ENCODE measurements at regions not wholly inside any gene's neighbourhood (a gene's known extent, or its start where the extent isn't known, plus 50 kb on each side); places are given as distances from the start of the nearest gene placed in this dataset.

DNA sequence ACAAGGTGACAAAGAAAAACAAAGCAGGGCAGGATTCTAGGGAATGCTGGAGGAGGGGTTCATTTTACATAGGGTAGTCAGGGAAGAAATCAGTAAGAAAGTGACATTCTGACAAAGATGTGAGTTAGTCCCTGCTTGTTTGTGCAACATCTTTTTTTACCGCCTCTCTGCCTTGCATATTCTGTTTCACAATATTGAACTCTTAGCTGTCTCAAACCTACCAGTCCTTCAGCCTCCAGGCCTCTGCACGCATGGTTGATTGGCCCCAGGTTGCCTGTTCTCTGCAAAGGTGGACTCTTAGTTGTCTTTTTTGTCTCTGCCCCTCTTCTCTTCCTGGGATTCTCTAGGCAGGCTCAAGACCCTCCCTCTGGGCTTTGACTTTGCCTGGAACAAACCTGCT lies 152.2 kb upstream of the RUNX1 start:
- H3K27ac ChIP-seq (ENCODE audit: low read length): no peak overlapping the region

DNA sequence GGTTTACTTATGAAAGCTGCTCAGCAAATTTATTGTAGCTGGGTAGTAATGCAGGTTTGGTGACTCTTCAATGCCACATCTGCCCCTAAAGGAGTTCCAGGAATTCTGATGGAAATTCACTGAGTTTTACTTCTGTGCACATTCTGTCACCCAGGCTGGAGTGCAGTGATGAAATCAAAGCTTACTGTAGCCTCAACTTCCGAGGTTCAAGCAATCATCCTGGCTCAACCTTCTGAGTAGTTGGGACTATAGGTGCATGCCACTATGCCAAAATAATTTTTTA lies 150.6 kb upstream of the RUNX1 start:
- H3K9me3 ChIP-seq (ENCODE audit: control insufficient read depth, insufficient read depth, low read length): no peaks in the 10 kb centered on the region
- no peak for DNase-seq (ENCODE audit: low read depth, low spot score)
- no peaks in the 10 kb centered on the region for H3K4me1 ChIP-seq (ENCODE audit: control insufficient read depth, insufficient read depth, low read length)
- H3K27ac ChIP-seq (ENCODE audit: low read length): no peak overlapping the region
- no peaks in the 10 kb centered on the region for H3K27me3 ChIP-seq (ENCODE audit: control insufficient read depth, insufficient read depth, low read length)
- no peaks in the 10 kb centered on the region for H3K36me3 ChIP-seq (ENCODE audit: control insufficient read depth, insufficient read depth, low read length)
- H3K4me3 ChIP-seq (ENCODE audit: low read length): no peak overlapping the region
- no CpG with 5 or more reads among the region's 1 CpG for WGBS (ENCODE audit: insufficient coverage, insufficient read length)

More for the DNA sequence above, 152.2 kb upstream of the RUNX1 start:
- Histone ChIP-seq H3K4me3 (ENCODE audit: low read length) (no peak overlapping the region), H3K36me3 (ENCODE audit: control insufficient read depth, insufficient read depth, low read length) (no peaks in the 10 kb centered on the region), H3K27me3 (ENCODE audit: control insufficient read depth, insufficient read depth, low read length) (no peaks in the 10 kb centered on the region), H3K9me3 (ENCODE audit: control insufficient read depth, insufficient read depth, low read length) (no peaks in the 10 kb centered on the region), H3K4me1 (ENCODE audit: control insufficient read depth, insufficient read depth, low read length) (no peaks in the 10 kb centered on the region; the same call in 1 of the 2 replicates)
- DNase-seq (ENCODE audit: low read depth, low spot score): no peak
- WGBS (ENCODE audit: insufficient coverage, insufficient read length): no CpG with 5 or more reads among the region's 2 CpGs

DNA sequence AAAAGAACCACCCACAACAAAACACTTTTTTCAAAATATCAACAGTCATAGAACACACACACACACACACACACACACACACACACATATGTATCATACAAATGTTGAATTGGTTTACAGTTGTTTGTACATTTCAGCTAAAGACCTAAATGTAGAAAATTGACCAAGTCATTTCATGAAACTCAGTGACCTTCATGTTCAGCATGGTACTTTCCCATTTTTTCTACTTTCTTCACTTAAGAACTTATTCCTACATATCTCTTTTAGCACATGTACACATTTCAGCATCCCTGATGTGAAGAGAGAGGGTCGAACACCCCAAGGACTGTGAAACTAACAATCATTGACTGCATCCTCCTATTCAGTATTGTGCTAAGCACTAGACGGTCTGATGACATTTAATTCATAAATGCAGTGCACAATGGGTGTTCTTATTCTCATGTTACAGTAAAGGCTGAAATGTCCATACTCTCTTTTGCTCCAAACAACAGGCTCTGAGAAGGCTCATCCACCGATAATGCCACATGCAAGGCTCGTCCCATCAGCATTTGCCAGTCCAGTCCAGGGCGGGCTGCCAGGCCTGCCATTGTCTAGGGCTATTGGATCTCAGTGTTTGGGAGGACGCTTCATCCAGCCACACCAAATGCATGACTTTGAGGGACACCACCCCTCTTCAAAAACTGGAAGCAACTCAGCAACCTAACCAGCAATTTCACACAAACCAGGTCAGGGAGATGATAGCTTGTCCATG lies 150.1 kb upstream of the RUNX1 start:
- Histone ChIP-seq H3K9me3 (ENCODE audit: control insufficient read depth, insufficient read depth, low read length) (no peaks in the 10 kb centered on the region), H3K36me3 (ENCODE audit: control insufficient read depth, insufficient read depth, low read length) (no peaks in the 10 kb centered on the region), H3K4me1 (ENCODE audit: control insufficient read depth, insufficient read depth, low read length) (no peaks in the 10 kb centered on the region), H3K27me3 (ENCODE audit: control insufficient read depth, insufficient read depth, low read length) (no peaks in the 10 kb centered on the region), H3K27ac (ENCODE audit: low read length) (no peak overlapping the region), H3K4me3 (ENCODE audit: low read length) (no peak overlapping the region)
- no CpG with 5 or more reads among the region's 6 CpGs for WGBS (ENCODE audit: insufficient coverage, insufficient read length)
- no peak for DNase-seq (ENCODE audit: low read depth, low spot score)

- H3K36me3 ChIP-seq (ENCODE audit: control insufficient read depth, insufficient read depth, low read length): no peaks in the 10 kb centered on the region
- no peaks in the 10 kb centered on the region for H3K4me1 ChIP-seq (ENCODE audit: control insufficient read depth, insufficient read depth, low read length)
- DNase-seq (ENCODE audit: low read depth, low spot score): no peak
- WGBS (ENCODE audit: insufficient coverage, insufficient read length): no CpG with 5 or more reads among the region's 1 CpG
- no peak overlapping the region for H3K27ac ChIP-seq (ENCODE audit: low read length)
- H3K27me3 ChIP-seq (ENCODE audit: control insufficient read depth, insufficient read depth, low read length): no peaks in the 10 kb centered on the region
- no peak overlapping the region for H3K4me3 ChIP-seq (ENCODE audit: low read length)
- H3K9me3 ChIP-seq (ENCODE audit: control insufficient read depth, insufficient read depth, low read length): no peaks in the 10 kb centered on the region
These were observed 149.5 kb upstream of the RUNX1 start for GRCh38 chr21:35198565-35198964.

GRCh38 chr21:35197992-35198431 lies 148.9 kb upstream of the RUNX1 start:
- H3K36me3 ChIP-seq (ENCODE audit: control insufficient read depth, insufficient read depth, low read length): no peaks in the 10 kb centered on the region
- no CpG with 5 or more reads among the region's 3 CpGs for WGBS (ENCODE audit: insufficient coverage, insufficient read length)
- no peak overlapping the region for H3K27ac ChIP-seq (ENCODE audit: low read length)
- DNase-seq (ENCODE audit: low read depth, low spot score): no peak
- H3K4me3 ChIP-seq (ENCODE audit: low read length): no peak overlapping the region
- no peaks in the 10 kb centered on the region for H3K4me1 ChIP-seq (ENCODE audit: control insufficient read depth, insufficient read depth, low read length)
- no peaks in the 10 kb centered on the region for H3K9me3 ChIP-seq (ENCODE audit: control insufficient read depth, insufficient read depth, low read length)
- no peaks in the 10 kb centered on the region for H3K27me3 ChIP-seq (ENCODE audit: control insufficient read depth, insufficient read depth, low read length)

GRCh38 chr21:35197191-35197590 lies 148.1 kb upstream of the RUNX1 start:
- H3K36me3 ChIP-seq (ENCODE audit: control insufficient read depth, insufficient read depth, low read length): no peaks in the 10 kb centered on the region
- no peak overlapping the region for H3K27ac ChIP-seq (ENCODE audit: low read length)
- H3K27me3 ChIP-seq (ENCODE audit: control insufficient read depth, insufficient read depth, low read length): no peaks in the 10 kb centered on the region
- DNase-seq (ENCODE audit: low read depth, low spot score): no peak
- no peak overlapping the region for H3K4me3 ChIP-seq (ENCODE audit: low read length)
- no peaks in the 10 kb centered on the region for H3K9me3 ChIP-seq (ENCODE audit: control insufficient read depth, insufficient read depth, low read length)
- WGBS (ENCODE audit: insufficient coverage, insufficient read length): no CpG with 5 or more reads among the region's 4 CpGs
- H3K4me1 ChIP-seq (ENCODE audit: control insufficient read depth, insufficient read depth, low read length): no peaks in the 10 kb centered on the region

DNA sequence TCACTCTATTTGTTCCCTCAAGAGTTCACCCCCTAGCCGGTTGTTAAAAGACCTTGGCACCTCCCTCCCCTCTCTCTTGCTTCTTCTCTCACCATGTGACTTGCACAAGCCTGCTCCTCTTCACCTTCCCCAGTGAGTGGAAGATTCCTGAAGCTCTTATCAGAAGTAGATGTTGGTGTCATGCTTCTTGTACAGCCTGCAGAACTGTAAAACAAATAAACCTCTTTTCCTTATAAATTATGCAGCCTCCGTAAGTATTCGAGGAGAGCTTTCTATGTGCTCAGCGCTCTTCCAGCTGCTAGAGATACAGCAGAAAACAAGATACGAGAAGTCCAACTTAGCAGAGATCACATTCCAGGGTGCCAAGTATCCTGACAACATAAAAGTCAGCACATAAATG lies 147.0 kb upstream of the RUNX1 start:
- Histone ChIP-seq H3K4me3 (ENCODE audit: low read length) (no peak overlapping the region), H3K36me3 (ENCODE audit: control insufficient read depth, insufficient read depth, low read length) (no peaks in the 10 kb centered on the region), H3K4me1 (ENCODE audit: control insufficient read depth, insufficient read depth, low read length) (no peaks in the 10 kb centered on the region), H3K27ac (ENCODE audit: low read length) (no peak overlapping the region), H3K27me3 (ENCODE audit: control insufficient read depth, insufficient read depth, low read length) (no peaks in the 10 kb centered on the region), H3K9me3 (ENCODE audit: control insufficient read depth, insufficient read depth, low read length) (no peaks in the 10 kb centered on the region)
- no CpG with 5 or more reads among the region's 5 CpGs for WGBS (ENCODE audit: insufficient coverage, insufficient read length)
- DNase-seq (ENCODE audit: low read depth, low spot score): no peak

GRCh38 chr21:35195232-35195631 lies 146.1 kb upstream of the RUNX1 start:
- H3K27ac ChIP-seq (ENCODE audit: low read length): no peak overlapping the region
- no peak overlapping the region for H3K4me3 ChIP-seq (ENCODE audit: low read length)
- H3K27me3 ChIP-seq (ENCODE audit: control insufficient read depth, insufficient read depth, low read length): no peaks in the 10 kb centered on the region; the same call in 1 of the 2 replicates
- no CpG with 5 or more reads among the region's 1 CpG for WGBS (ENCODE audit: insufficient coverage, insufficient read length)
- H3K4me1 ChIP-seq (ENCODE audit: control insufficient read depth, insufficient read depth, low read length): no peaks in the 10 kb centered on the region
- H3K9me3 ChIP-seq (ENCODE audit: control insufficient read depth, insufficient read depth, low read length): no peaks in the 10 kb centered on the region
- no peaks in the 10 kb centered on the region for H3K36me3 ChIP-seq (ENCODE audit: control insufficient read depth, insufficient read depth, low read length)
- DNase-seq (ENCODE audit: low read depth, low spot score): no peak

- H3K27me3 ChIP-seq (ENCODE audit: control insufficient read depth, insufficient read depth, low read length): no peaks in the 10 kb centered on the region; the same call in 1 of the 2 replicates
- no peaks in the 10 kb centered on the region for H3K9me3 ChIP-seq (ENCODE audit: control insufficient read depth, insufficient read depth, low read length)
- H3K4me1 ChIP-seq (ENCODE audit: control insufficient read depth, insufficient read depth, low read length): no peaks in the 10 kb centered on the region
- H3K4me3 ChIP-seq (ENCODE audit: low read length): no peak overlapping the region
- H3K36me3 ChIP-seq (ENCODE audit: control insufficient read depth, insufficient read depth, low read length): no peaks in the 10 kb centered on the region
- DNase-seq (ENCODE audit: low read depth, low spot score): no peak
- no peak overlapping the region for H3K27ac ChIP-seq (ENCODE audit: low read length)
These were observed 142.7 kb upstream of the RUNX1 start for GRCh38 chr21:35191754-35192153.

DNA sequence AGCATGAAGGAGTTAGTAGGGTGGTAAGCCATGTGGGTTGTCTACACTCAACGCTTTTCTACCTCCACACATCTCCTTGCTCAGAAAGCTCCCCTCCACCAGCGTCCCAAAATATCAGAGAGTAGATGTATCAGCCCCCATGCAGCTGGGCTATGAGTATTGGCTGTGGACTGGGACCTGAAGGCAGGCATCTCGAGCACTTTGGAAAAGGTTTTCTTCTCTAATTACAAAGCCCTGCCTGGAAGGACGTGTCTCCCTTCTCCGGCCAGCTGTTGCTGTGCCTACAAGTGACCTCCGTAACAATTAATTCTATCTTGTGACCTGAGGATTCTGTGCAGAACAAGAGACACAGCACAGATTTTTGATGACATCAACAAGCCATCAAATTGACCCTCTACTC lies 142.0 kb upstream of the RUNX1 start:
- DNase-seq (ENCODE audit: low read depth, low spot score): no peak
- Histone ChIP-seq H3K36me3 (ENCODE audit: control insufficient read depth, insufficient read depth, low read length) (no peaks in the 10 kb centered on the region), H3K27me3 (ENCODE audit: control insufficient read depth, insufficient read depth, low read length) (no peaks in the 10 kb centered on the region; the same call in 1 of the 2 replicates), H3K4me1 (ENCODE audit: control insufficient read depth, insufficient read depth, low read length) (no peaks in the 10 kb centered on the region), H3K4me3 (ENCODE audit: low read length) (no peak overlapping the region), H3K9me3 (ENCODE audit: control insufficient read depth, insufficient read depth, low read length) (no peaks in the 10 kb centered on the region), H3K27ac (ENCODE audit: low read length) (no peak overlapping the region)
- WGBS (ENCODE audit: insufficient coverage, insufficient read length): no CpG with 5 or more reads among the region's 6 CpGs

DNA sequence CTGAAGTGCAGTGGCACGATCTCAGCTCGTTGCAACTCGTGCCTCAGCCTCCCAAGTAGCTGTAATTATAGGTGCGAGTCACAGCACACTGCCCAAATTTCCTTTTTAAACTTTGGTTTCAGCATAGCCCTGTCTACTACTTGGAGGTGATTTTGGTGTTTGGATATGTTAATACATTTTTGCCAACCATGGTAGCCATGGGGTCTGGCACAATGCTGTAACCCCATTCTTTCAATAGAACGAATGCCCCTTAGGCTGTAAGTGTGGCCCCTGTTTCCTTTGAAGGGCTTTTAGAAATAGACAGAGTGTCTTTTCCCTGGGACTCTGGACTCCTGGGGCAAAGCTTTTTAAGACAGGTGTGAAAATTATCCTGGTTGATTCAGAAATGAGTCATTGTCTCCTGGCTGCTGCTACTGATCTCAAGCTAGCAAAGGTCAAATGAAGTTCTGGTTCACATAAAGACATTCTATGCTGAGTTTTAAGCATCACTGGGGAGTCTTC lies 141.1 kb upstream of the RUNX1 start:
- H3K36me3 ChIP-seq (ENCODE audit: control insufficient read depth, insufficient read depth, low read length): no peaks in the 10 kb centered on the region
- DNase-seq (ENCODE audit: low read depth, low spot score): no peak
- no CpG with 5 or more reads among the region's 5 CpGs for WGBS (ENCODE audit: insufficient coverage, insufficient read length)
- H3K9me3 ChIP-seq (ENCODE audit: control insufficient read depth, insufficient read depth, low read length): no peaks in the 10 kb centered on the region
- no peak overlapping the region for H3K27ac ChIP-seq (ENCODE audit: low read length)
- H3K4me1 ChIP-seq (ENCODE audit: control insufficient read depth, insufficient read depth, low read length): no peaks in the 10 kb centered on the region
- no peaks in the 10 kb centered on the region; the same call in 1 of the 2 replicates for H3K27me3 ChIP-seq (ENCODE audit: control insufficient read depth, insufficient read depth, low read length)
- H3K4me3 ChIP-seq (ENCODE audit: low read length): no peak overlapping the region

All from iPS DF 6.9 (cell line).